NCI-H748 (cell line): ENCODE measurements at regions not wholly inside any gene's neighbourhood (a gene's known extent, or its start where the extent isn't known, plus 50 kb on each side); places are given as distances from the start of the nearest gene placed in this dataset.
"Not testable (repeated sequence)": the region's sequence is repeated elsewhere in the genome, so short reads cannot be mapped to it uniquely, and the experiment has no call there.

Experiments
- DNase-seq: peaks from one replicate; lab custom pipeline; 2025; ENCODE audit not compliant: unreplicated experiment; lab: John Stamatoyannopoulos, UW

GRCh38 chr7:76926416-76926815 is 105.7 kb downstream of the SPDYE17 start:
- not testable (repeated sequence) for DNase-seq

DNA sequence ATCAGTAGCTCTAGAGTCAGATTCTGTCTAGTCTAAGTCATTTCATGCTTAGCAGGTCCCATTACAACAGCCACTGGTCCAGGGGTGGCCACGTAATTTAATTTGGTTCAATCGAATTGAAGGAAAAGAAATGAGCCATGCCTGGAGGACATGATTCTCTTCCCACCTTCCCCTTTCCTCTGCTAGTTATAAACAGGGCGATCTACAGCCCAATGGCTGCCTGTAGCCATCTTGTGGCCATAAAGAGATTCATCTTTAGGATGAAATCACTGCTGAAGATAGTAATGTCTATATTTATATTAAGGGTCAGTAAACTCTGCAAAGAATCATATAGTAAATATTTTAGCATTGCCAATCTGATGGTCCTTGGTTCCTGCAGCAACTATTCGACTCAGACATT is 107.4 kb downstream of the SPDYE17 start:
- peak; percentile 12 for DNase-seq

GRCh38 chr7:76918619-76919018 is 113.5 kb downstream of the SPDYE17 start:
- not testable (repeated sequence) for DNase-seq

DNA sequence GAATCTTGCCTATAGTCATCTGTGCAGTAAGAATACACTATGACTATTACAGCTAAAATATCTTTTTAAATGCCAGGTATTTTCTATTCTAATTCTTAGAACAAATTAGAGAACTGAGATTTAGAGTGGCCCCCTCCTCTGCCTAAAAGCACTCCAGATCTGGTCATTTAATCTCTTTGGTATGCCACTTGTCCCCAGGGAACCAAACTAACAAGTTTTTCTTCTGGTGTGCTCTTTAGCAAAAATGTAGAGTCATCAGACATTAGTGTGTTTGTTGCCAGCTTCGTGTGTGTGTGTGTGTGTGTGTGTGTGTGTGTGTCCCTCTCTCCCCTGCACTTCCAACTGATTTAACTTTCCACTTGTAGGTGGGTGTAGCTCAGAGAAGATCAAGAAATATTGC is 117.8 kb downstream of the SPDYE17 start:
- not testable (repeated sequence) for DNase-seq

DNA sequence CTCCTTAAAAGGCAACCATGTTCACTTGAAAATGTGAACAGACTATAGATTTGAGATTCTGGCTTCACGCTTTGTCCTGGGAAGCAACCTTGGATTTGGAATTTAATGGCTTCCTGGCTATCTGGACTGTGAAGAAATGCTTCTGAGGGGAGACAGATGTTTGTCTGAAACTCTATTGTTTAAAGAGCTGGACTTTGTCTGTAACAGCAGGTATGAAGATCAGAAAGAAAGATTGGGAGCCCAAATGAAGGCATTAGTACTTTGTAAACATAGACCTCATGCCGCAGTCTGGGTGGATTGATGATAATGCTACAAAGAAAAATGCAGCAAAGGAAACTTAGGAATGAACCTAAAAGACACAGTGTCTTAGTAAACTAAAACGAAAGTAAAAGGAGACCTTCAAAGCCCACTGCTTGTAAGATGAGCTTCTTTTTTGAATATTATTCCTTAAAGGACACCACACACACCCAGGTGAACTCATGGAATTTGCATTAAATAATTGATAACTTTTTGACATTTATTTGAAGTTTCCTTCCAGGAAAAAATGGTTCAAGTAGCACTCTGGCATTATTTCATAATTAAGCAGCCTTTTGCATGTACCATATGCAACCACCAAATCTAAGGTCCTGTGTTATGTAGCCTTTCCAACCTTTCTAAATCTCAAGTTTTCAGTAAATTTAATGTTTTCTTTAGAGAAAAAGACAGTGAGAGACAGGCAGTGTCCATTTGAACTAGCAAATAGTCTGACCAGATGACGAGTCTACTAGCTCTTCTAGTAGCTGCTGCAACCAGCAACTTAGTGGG is 119.9 kb downstream of the SPDYE17 start:
- not testable (repeated sequence) for DNase-seq

DNA sequence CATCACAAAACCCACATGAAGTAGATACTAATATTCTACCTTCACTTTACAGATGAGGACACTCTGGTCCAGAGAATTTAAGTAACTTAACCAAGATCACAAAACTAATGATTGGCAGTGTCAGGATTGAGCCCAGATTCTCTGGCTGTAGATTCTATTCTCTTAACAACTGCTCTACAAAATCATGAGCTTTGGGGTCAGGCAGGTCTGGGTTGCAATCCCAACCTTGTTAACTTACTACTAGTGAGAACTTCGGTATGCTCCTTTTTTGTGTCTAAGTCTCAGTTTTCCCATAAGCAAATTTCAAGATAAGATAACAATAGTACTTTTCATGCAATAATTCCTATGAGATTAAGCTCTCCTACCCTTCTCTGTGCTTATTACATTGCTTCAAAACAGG is 127.5 kb downstream of the SPDYE17 start:
- DNase-seq, result not testable (repeated sequence)

- not testable (repeated sequence) for DNase-seq
Observed at GRCh38 chr7:76901944-76902710, 130.0 kb downstream of the SPDYE17 start.

DNA sequence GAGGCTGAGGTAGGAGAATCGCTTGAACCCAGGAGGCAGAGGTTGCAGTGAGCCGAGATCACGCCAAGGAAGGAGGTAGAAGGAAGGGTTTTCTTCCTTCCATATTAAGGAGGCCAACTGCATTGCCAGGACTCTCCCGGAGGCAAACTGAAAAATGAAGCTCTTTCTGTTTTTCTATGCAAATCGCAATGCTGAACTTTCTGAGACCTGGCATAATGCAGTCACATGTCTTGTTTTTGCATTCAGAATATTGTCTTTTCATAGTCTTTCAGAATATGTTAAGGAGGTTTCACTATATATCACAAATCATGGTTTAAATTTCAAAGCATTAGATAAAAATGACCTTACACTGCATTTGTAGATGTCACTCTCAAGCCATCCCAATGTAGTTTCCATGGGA is 133.4 kb downstream of the SPDYE17 start:
- DNase-seq, result not testable (repeated sequence)

DNA sequence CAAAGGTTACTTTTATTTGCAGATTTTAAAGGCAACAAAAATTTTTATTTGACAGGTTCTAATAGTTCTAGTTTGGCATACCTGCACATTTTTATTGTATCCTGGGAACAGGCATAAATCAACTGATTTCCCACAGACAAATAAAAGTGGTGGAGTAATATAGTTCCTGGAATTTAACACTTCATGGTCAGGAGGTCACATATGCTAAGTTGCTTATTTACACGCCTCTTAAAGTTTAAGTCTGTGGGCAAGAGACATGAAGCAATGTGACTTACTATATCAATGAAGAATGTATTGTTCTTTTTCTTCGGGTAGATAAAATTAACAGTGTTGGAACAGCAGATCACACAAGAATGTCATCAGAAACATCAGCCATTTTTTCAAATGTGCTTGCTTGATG is 135.2 kb downstream of the SPDYE17 start:
- not testable (repeated sequence) for DNase-seq

DNA sequence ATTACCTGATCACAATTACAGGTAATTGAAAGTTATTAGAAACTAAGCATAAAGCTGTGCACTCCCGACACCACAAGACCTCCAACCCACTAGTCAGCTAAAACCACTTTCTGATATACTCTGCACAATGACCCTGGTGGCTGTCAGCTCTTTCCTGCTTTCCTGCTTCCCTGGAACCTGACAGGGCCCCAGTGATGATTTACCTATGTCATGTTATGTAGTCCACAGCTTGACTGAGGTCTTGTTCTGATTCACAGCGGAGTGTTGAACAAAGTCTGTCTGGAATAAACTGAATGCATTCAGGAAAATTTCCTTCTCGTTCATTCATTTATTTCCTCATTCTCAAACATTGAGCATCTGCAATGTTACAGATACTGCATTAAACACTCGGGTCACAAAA is 136.5 kb downstream of the SPDYE17 start:
- DNase-seq, result not testable (repeated sequence)

- not testable (repeated sequence) for DNase-seq
Observed at GRCh38 chr7:76891771-76892170, 140.4 kb downstream of the SPDYE17 start.

GRCh38 chr7:76879733-76880288 is 152.3 kb downstream of the SPDYE17 start:
- DNase-seq, result not testable (repeated sequence)

GRCh38 chr7:76875760-76876159 is 156.4 kb downstream of the SPDYE17 start:
- not testable (repeated sequence) for DNase-seq

DNA sequence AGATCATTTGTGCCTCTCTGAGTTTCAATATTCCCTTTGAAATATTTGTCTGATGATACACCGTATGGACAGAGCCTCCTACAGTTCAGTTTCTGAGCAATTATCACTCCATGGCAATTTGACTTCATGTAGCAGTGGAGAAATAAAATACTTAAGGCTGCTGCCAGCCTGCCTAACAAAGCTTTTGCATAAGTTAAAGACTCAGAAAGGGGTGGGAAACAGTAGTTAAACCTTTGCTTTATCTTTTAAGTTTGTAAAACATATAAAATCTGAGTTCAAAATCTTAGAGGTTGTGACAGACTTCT is 161.7 kb downstream of the SPDYE17 start:
- DNase-seq, result not testable (repeated sequence)

- DNase-seq, result not testable (repeated sequence)
Observed at GRCh38 chr7:76867364-76867889, 164.7 kb downstream of the SPDYE17 start.

- DNase-seq, result not testable (repeated sequence)
Observed at GRCh38 chr7:76863150-76863773, 168.9 kb downstream of the SPDYE17 start.

DNA sequence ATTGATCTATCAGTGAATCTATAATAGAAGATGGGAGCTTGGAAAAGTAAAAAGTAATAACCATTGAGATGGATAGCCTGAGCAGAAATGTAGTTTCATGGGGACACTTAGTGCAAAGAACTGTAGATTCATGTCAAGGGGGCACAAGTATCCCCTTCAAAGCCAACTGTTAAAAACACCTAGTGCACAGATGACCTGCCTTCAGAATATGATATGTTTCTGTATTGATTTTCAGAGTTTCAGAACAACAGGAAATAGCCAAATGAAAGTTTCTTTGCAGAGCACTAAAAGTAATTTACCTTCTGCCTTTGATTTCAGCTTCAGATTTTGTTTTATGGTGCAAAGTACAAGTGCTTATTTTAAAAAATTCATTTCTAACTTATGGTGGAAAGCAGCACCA is 169.9 kb downstream of the SPDYE17 start:
- not testable (repeated sequence) for DNase-seq

GRCh38 chr7:76859933-76860332 is 172.2 kb downstream of the SPDYE17 start:
- not testable (repeated sequence) for DNase-seq

DNA sequence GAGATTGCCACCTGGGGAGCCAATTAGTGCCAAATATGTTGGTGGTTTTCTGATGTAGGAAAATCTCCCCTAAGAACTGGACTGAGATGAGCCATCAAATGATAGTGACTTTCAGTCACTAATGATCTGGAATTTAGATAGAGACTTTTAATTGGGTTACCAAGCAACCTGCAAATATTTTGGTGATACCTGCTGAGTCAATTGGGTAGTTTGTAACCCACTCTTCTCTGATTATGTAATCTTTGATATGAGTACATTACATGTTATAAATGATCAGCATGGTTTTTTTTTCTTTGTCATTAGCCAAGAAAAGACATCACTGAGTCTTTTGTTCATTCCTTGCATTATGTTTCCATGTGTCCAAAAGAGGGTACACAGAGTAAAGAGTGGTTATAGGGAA is 177.5 kb downstream of the SPDYE17 start:
- DNase-seq, result peak; percentile 79

DNA sequence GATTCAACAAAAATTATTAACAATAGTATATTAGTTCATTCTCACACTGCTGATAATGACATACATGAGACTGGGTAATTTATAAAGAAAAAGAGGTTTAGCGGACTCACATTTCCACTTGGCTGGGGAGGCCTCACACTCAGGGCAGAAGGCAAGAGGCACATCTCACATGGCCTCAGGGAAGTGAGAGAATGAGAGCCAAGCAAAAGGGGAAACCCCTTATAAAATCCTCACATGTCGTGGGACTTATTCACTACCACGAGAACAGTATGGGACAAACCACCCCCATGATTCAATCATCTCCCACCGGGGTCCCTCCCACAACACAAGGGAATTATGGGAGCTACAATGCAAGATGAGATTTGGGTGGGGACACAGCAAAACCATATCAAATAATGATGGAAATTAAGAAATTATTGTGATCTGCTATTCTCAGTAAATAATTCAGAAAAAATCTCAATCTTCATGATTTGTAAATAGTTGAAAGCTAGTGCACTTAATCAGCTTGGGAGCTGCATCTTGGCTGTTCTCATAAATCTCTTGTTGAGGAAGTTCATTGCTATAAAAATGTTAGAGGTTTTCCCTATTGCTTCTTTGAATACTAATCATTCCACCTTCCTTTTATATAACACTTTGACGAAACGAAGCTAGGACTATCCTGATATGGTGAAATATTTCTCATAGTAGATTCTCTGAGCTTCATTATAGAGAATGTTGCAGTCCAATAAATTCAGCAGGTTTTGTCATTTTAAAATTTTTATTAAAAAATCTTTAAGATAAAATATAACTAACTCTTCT is 179.2 kb downstream of the SPDYE17 start:
- not testable (repeated sequence) for DNase-seq
